PC-3 (cell line): ENCODE measurements at regions not wholly inside any gene's neighbourhood (a gene's known extent, or its start where the extent isn't known, plus 50 kb on each side); places are given as distances from the start of the nearest gene placed in this dataset.

Experiments
- ATAC-seq: fragments of 200-7000 bp; cut with Tn5 transposase; 2 replicates; pipeline ENCODE4 v1.9.1; 2020; ENCODE audit warnings: mild to moderate bottlenecking, moderate library complexity
- BruUV-seq: library from RNA; stranded (reverse); fragments of 400-500 nt; replicated peaks from 2 replicates; lab custom pipeline; 2021; lab: Mats Ljungman, UMichigan
- CTCF ChIA-PET: fragments of 300-600 bp; sonication (Branson Sonifier 250); formaldehyde crosslinking; loops from one replicate; lab custom pipeline; 2022; ENCODE audit warnings: antibody characterized with exemption; lab: Charles Lee
- POLR2A ChIA-PET: fragments of 300-600 bp; sonication (Branson Sonifier 250); formaldehyde crosslinking; loops from one replicate; lab custom pipeline; 2022; ENCODE audit warnings: antibody characterized with exemption; ENCODE audit not compliant: unreplicated experiment; lab: Charles Lee
- DNase-seq: peaks from one replicate; pipeline ENCODE4 v3.0.0-alpha.2; 2015
- H2AFZ ChIP-seq: fragments of 300-600 bp; sonication (generic); 2 replicates; pipeline ENCODE4 v1.6.0; 2016; ENCODE audit warnings: antibody characterized with exemption, low read length
- H3F3A ChIP-seq: fragments of 300-600 bp; sonication (generic); one replicate; pipeline ENCODE4 v1.6.0; 2017; ENCODE audit warnings: antibody characterized with exemption, low read length, control low read depth, mild to moderate bottlenecking; ENCODE audit not compliant: unreplicated experiment
- H3K27ac ChIP-seq: fragments of 300-600 bp; sonication (generic); 2 replicates; pipeline ENCODE4 v1.5.1; 2016; ENCODE audit warnings: mild to moderate bottlenecking, low read length
- H3K27me3 ChIP-seq: fragments of 300-600 bp; sonication (generic); 2 replicates; pipeline ENCODE4 v1.6.1; 2016; ENCODE audit warnings: low read length, mixed read lengths
- H3K36me3 ChIP-seq: fragments of 300-600 bp; sonication (generic); 2 replicates; pipeline ENCODE4 v1.6.1; 2016; ENCODE audit warnings: low read depth, mixed run types, low read length, mixed read lengths
- H3K4me1 ChIP-seq: fragments of 300-600 bp; sonication (generic); 2 replicates; pipeline ENCODE4 v1.5.1; 2016; ENCODE audit warnings: low read length; ENCODE audit not compliant: insufficient read depth
- H3K4me2 ChIP-seq: fragments of 300-600 bp; sonication (generic); 2 replicates; pipeline ENCODE4 v1.6.0; 2016; ENCODE audit warnings: low read length
- H3K4me3 ChIP-seq: fragments of 300-600 bp; sonication (generic); 2 replicates; pipeline ENCODE4 v1.5.1; 2016; ENCODE audit warnings: mild to moderate bottlenecking, low read length, mixed read lengths
- H3K79me2 ChIP-seq: fragments of 300-600 bp; sonication (generic); 2 replicates; pipeline ENCODE4 v1.6.1; 2017; ENCODE audit warnings: low read length, mixed read lengths
- H3K9ac ChIP-seq: fragments of 300-600 bp; sonication (generic); 2 replicates; pipeline ENCODE4 v1.6.0; 2016; ENCODE audit warnings: mild to moderate bottlenecking, low read length
- H3K9me2 ChIP-seq: fragments of 300-600 bp; sonication (generic); replicated peaks from 2 replicates; pipeline ENCODE4 v1.6.1; 2016; ENCODE audit warnings: mixed run types, low read length, mixed read lengths
- H3K9me3 ChIP-seq: fragments of 300-600 bp; sonication (generic); 2 replicates; pipeline ENCODE4 v1.6.1; 2016; ENCODE audit warnings: low read length, mixed read lengths
- H4K20me1 ChIP-seq: fragments of 300-600 bp; sonication (generic); 2 replicates; pipeline ENCODE4 v1.6.1; 2016; ENCODE audit warnings: low read length, mixed read lengths
- CTCF ChIP-seq: fragments of 300-600 bp; sonication (generic); conservative IDR thresholded peaks from 2 replicates; pipeline ENCODE4 v1.5.1; 2017; ENCODE audit warnings: antibody characterized with exemption, low read depth, mild to moderate bottlenecking, low read length
- EZH2 ChIP-seq: fragments of 300-600 bp; sonication (generic); IDR thresholded peaks from one replicate; pipeline ENCODE4 v1.6.1; 2017; ENCODE audit warnings: antibody characterized with exemption, mild to moderate bottlenecking, low read length; ENCODE audit not compliant: unreplicated experiment
- EZH2phosphoT487 ChIP-seq: fragments of 300-600 bp; sonication (generic); IDR thresholded peaks from 2 replicates; pipeline ENCODE4 v1.6.1; 2018; ENCODE audit warnings: mild to moderate bottlenecking, antibody characterized with exemption, low read length, borderline replicate concordance
- intact Hi-C: fragments of 100-400 bp; cut with micrococcal nuclease; formaldehyde crosslinking; loops from 2 replicates; pipeline ENCODE4 v1.9.0; 2023

DNA sequence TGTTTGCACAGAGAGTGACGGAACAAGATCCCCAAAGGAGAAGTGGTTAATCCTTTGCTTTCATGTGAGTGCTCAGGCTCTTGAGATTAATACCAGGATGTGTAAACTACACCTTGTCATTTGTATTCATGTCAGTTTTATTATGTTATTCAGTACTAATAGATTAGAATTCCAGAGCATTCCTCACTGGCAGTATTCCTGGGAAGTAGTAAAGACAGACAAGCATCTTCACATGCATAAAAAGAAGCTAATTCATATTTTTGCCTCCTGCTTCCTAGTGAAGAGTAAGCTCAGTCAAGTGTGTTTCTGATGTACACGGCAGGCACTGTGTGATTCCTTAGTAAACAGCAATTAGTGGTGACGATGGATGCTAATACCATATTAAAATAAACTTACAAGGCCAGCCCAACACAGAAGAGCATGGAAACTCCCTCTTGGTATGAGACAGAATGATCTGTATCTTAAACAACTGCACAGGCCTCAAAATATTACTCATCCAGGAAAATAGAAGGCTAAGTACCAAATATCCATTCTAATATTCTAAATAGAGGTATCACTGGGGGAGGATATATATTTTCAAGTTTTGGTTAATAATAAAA, 336.8 kb upstream of the MCTP2 start:
- no peaks in the 10 kb centered on the region for H4K20me1 ChIP-seq
- ATAC-seq, result no peak
- intact Hi-C loops, result no loop called here

GRCh38 chr15:93887151-93887550, 344.2 kb upstream of the MCTP2 start:
- no peak overlapping the region for H2AFZ ChIP-seq
- no peaks in the 10 kb centered on the region for H3K9me2 ChIP-seq
- no peaks in the 10 kb centered on the region for H3K36me3 ChIP-seq
- no peaks in the 10 kb centered on the region for H3K27me3 ChIP-seq
- H3K4me3 ChIP-seq, result no peak overlapping the region
- no peak overlapping the region for H3K9ac ChIP-seq
- no peak overlapping the region for H3K27ac ChIP-seq
- TF ChIP-seq EZH2phosphoT487 (no peak), CTCF (no peak), EZH2 (no peak)
- CTCF ChIA-PET, result no interaction called here
- no peaks in the 10 kb centered on the region for H4K20me1 ChIP-seq
- H3F3A ChIP-seq, result no peaks in the 10 kb centered on the region
- H3K4me2 ChIP-seq, result no peak overlapping the region
- BruUV-seq, result no TSS peak
- intact Hi-C loops, result no loop called here
- ATAC-seq (no peak), DNase-seq (no peak)
- no peaks in the 10 kb centered on the region for H3K79me2 ChIP-seq
- H3K4me1 ChIP-seq, result no peaks in the 10 kb centered on the region
- POLR2A ChIA-PET, result no interaction called here
- H3K9me3 ChIP-seq, result no peaks in the 10 kb centered on the region

More for the DNA sequence above, 336.8 kb upstream of the MCTP2 start:
- no peak for TF ChIP-seq CTCF
- no peak for TF ChIP-seq EZH2phosphoT487
- no peak for TF ChIP-seq EZH2
- Histone ChIP-seq H3K4me1 (no peaks in the 10 kb centered on the region), H3K9me3 (no peaks in the 10 kb centered on the region), H2AFZ (no peak overlapping the region), H3K36me3 (no peaks in the 10 kb centered on the region), H3F3A (no peaks in the 10 kb centered on the region), H3K79me2 (no peaks in the 10 kb centered on the region), H3K4me2 (no peak overlapping the region), H3K27me3 (no peaks in the 10 kb centered on the region), H3K27ac (no peak overlapping the region), H3K9ac (no peak overlapping the region), H3K4me3 (no peak overlapping the region), H3K9me2 (no peaks in the 10 kb centered on the region)
- no TSS peak for BruUV-seq
- ChIA-PET POLR2A (no interaction called here), CTCF (no interaction called here)
- DNase-seq, result no peak

DNA sequence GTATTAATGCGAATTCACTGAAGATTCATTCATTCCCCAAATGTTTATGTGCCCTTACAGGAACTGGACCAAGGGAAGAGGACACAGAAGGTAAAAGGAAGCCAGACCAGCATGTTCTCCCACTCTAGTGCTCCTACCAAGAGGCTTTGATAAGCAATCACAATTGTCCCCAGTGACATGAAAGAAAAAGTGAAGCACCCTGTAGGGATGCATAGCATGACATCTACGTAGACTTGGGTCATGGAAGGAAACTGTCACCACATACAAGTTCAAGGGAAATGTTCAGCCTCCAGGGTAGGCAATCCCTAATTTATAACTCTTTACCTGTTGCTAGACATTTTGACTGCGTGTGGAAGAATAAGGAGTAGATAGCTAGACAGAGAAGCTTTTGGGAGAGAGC, 348.6 kb upstream of the MCTP2 start:
- ChIA-PET CTCF (no interaction called here), POLR2A (no interaction called here)
- Histone ChIP-seq H2AFZ (no peak overlapping the region), H3F3A (no peaks in the 10 kb centered on the region), H3K27me3 (no peaks in the 10 kb centered on the region), H3K79me2 (no peaks in the 10 kb centered on the region), H3K27ac (no peak overlapping the region), H3K4me2 (no peak overlapping the region), H3K4me3 (no peak overlapping the region), H3K9me2 (no peaks in the 10 kb centered on the region), H3K9ac (no peak overlapping the region), H4K20me1 (no peaks in the 10 kb centered on the region), H3K4me1 (no peaks in the 10 kb centered on the region), H3K9me3 (no peaks in the 10 kb centered on the region), H3K36me3 (no peaks in the 10 kb centered on the region)
- no TSS peak for BruUV-seq
- TF ChIP-seq EZH2 (no peak), CTCF (no peak), EZH2phosphoT487 (no peak)
- ATAC-seq (no peak), DNase-seq (no peak)
- intact Hi-C loops, result no loop called here
